ENCODE measurements at regions not wholly inside any gene's neighbourhood (a gene's known extent, or its start where the extent isn't known, plus 50 kb on each side); places are given as distances from the start of the nearest gene placed in this dataset.

DNA sequence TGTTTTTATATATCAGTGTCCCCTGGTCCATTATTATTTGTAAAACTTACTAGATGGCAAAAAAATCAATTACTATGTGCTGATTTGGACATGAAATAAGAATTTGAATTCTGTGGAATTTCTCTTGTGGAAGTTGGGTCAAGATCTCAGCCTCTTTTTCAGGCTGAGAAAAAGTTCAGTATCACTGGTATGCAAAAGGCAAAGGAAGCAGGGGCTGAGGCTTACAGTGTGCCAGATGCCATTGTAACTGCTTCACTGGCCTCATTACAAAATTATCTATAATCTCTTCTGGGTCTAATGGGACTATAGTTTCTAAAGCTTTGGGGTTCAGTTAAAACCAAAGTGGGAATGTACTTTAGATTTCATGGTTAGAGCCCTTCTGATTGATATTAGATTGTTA lies 125.9 kb upstream of the SLC7A14 start:
- TF ChIP-seq YY1 (IDR thresholded peaks at IDR 0.05; ENCODE audit: insufficient read depth, insufficient read length) (no peak), SUZ12 (IDR thresholded peaks at IDR 0.05; ENCODE audit: extremely low read depth, insufficient read depth, insufficient read length) (no peak), ZNF274 (IDR thresholded peaks at IDR 0.05; ENCODE audit: low read depth, low read length) (no peak)
